HG02852 (cell line): ENCODE measurements at regions not wholly inside any gene's neighbourhood (a gene's known extent, or its start where the extent isn't known, plus 50 kb on each side); places are given as distances from the start of the nearest gene placed in this dataset.

Experiments used
- ATAC-seq: cut with Tn5 transposase; IDR thresholded peaks from one replicate; pipeline ENCODE4 v1.9.1; 2021; ENCODE audit warnings: mild to moderate bottlenecking, moderate library complexity; ENCODE audit not compliant: unreplicated experiment

DNA sequence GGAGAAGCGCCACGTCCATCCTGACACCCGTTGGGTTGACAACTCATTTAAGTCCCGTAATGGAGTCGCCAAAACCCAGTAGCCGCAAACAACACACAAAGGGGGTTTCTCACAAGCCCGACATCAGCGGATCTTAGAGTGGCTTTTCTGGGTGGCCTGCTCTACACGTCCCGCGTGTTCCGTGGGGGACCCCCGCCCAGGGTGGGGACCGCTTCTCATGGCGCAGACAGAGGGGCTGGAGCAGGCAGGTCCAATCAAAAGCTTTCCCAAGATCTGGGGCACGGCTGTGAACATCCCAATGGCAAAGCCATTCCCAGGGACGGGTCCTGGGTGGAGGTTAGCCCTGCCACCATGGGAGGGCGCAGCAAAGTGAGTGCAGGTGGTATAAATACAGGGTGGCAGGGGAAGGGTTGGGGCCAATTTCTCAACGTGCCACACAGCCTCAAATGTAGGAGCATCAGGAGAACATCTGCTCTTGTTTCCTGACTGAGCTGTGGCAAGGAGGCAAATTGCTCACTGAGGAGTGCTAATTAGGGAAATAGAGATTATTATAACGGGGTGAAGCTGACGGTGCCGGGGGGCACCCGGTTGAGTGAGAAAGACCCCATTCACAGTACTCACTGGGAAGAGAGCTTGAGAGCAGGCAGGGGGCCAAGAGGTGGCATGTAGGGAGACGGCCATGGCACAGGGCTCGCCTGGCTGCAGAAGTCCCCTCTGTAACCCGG is 1447.2 kb downstream of the TBC1D22A start:
- ATAC-seq = no peak

DNA sequence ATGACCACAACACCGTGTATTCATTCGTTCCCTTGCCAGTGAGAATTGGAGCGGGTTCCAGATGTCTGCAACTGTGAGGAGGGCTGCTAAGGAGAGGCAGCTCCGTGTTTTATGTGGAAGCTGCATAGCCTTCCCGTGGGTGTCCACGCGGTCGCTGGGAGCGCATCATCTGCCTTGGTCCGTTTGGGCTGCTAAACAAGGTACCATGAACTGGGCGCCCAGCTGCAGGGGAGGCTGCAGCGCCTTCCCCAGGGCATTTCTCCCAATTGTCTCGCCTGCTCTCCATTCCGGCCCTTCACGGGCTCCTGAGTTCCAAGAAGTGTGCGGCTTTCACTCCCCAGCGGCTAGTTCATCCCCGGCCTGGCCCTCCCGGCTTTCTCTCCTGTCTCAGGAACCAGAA is 1446.4 kb downstream of the TBC1D22A start:
- ATAC-seq = no peak

DNA sequence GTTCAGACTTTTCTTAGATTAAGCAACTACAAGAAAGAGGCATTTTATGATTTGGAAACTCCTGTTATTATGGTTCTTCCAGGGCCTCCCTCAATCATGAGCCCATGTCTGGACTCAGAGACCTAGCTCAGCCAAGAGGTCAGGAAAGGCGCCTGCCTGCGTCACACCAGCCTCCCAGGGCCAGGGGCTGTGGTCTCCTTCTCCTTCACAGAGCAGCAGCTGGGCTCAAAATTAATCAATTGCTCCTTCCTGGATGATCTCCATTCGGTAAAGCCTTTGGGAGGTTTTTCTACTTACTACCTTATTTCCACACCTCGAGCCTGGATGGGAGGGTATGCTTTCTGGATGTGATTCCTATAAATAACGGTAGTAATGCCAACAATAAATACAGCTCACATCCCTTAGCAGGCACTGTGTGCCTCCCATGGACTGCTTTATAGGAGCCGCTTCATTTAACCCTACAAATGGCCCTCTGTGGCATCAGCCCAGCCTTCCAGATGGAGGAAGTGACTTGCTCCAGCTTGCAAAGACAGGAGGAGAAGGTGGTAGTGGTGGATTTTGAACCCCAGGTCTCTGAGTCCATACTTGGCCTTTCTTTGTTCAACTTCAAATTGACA is 1445.6 kb downstream of the TBC1D22A start:
- ATAC-seq = no peak

DNA sequence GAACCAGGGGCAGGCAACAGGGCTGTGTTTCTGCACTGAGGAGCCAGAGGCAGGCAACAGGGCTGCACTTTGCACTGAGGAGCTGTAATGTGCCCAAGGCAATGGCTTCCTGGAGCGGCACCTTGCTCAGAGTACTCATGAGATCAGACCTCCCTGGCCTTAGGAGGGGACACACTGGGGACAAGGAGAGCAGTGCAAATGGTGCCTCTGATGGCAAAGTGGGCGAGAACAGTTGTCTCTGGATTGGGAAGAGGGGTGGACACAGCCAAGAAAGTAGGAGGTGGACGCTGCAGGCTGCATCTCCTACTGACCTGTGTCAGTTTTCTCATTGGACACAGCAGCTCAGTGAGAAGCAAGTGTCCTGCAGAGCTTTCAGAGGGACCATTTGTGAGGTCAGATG is 1443.3 kb downstream of the TBC1D22A start:
- no peak for ATAC-seq

DNA sequence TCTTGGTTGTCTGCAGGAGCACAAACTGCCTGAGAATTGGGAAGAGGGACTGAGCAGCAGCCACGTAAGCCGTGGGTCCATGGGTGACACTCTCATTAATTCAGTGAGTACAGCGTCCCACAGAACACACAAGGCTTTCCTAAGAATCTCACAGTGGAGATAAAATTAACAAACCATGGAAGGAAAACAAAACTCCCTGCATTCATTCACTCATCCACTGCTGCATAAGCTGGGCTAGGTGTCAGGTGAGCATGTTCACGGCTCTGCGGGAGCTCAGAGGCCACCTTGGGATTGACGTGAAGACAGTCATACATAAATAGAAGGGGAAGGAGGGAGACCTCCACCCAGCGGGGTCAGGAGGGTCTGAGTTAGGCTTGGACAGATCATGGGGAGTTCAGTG is 1442.7 kb downstream of the TBC1D22A start:
- ATAC-seq = no peak

DNA sequence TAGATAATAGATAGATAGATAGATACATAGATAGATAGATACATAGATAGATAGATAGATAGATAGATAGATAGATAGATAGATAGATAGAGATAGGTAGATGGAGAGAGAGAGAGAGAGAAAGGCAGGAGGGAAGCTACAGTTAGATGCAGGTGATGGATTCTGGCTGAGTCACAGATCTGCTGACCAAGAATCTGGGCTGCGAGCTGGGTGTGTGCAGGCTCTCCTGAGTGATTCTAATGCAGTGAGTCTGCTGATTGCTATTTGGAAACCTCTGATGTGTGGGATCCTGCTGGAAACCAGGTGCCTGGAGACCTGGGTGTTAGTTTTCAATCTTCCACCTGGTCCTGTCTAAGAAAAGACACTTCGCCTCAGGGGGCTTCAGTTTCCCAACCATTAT is 1441.8 kb downstream of the TBC1D22A start:
- no peak for ATAC-seq

DNA sequence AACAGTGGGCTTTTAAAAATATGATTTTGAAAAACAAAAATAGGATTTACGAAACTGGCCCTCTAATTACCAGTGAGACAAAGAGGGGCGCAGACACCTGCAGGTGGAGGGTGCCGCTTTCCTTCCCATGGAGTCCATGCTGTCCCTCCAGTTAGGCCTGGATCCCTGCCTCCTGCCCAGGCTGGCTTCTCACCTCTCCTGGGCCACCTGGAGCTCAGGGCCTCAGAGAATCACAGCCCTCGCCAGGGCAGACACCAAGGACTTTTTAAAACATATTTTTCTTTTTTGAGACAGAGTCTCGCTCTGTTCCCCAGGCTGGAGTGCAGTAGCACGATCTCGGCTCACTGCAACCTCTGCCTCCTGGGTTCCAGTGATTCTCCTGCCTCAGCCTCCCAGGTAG is 1437.2 kb downstream of the TBC1D22A start:
- no peak for ATAC-seq

DNA sequence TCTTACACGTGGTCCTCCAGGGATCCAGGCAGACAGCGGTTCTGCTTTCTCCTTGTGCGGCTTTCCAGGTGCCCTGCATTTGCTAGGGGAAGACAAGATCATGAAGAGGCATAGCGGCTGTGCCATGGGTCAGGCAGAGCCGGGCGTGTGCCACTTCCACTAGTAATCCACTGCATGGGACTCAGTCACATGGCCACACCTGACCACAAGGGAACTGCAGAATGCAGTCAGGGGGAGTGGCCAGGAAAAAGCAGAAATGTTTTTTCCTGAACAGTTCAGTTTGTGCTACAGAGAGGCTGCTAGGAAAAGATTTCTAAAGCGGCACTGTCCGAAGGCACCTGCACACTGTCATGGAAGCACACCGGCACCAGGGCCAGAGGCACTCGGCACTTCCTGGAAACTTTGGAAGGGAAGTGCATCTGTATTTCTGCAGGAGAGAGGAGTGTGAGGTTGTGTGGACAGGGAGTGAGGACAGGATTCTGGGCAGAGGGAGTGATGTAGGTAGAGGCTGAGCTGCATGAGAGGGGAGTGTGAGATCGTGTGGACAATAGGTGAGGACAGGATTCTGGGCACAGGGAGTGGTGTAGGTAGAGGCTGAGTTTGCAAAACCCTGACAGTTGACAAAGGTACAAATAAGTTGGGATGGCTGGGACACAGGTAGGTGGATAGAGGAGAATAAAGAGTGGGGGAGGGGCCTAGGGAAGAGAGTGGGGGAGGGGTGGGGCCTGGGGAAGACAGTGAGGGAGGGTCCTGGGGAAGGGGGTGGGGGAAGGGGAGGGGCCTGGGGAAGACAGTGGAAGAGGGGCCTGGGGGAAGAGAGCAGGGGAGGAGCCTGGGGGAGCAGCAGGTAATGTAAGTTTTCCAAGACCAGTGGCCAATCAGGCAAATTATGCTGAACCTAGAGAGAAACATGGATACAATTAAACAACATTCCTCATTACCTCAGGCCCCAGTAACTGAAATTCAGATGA is 1436.3 kb downstream of the TBC1D22A start:
- ATAC-seq = no peak

DNA sequence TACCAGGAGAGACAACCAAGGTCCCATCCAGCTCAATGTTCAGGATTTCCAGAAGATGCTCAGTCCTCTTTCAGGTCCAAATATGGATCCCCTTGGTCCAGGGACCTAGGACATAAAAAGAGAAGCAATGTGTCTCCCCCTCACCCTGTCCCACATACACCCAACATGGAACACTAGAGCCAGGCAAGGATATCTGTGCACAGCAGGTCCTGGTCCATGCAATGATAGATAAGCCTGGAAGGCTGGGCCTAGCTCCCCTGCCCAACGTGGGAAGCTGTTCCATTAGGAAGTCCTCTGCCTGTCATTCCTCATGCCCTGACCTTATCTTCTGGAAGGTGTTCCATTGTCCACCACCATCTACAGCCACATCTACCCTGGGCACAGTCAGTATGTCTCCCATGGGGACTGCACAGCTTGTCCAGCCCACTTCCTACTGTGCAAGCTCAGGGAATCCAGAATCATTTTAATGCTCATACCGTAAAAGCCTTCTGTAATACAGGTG is 1434.8 kb downstream of the TBC1D22A start:
- no peak for ATAC-seq

DNA sequence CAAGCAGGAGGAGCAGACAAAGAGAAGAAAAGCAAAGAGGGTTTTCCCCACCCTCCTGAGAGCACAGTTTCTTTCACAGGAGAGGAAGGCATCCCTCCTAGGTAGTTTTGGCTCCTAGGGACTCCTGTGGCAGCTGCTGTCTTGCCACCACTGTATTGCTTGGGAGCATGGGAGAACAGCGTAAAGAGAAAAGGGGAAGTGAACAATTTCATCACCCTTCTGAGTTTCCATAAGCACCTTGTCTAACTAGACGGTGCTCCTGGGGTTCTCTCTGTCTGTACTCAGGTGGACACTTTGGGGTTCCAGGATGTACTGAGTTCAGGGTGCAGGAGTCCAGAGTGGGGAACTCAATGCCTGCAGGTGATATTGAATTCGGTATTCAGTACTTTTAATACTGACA is 1430.5 kb downstream of the TBC1D22A start:
- ATAC-seq = no peak

DNA sequence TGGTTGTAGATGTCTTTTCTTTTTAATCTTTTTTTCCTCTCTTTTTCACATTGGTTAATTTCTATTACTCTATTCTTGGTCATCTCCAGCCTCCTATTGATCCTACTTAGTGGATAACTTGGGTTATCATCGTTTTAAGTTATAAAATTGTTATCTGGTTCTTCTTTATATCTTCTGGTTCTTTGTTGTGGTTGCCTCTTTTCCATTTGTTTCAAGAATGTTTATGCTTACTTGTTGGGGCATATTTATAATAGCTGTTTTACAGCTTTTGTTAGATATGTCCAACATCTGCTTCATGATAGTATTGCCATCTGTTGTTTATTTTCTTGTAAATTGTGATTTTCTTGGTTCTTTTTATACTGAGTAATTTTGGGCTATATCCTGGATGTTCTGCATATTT is 1429.6 kb downstream of the TBC1D22A start:
- no peak for ATAC-seq

DNA sequence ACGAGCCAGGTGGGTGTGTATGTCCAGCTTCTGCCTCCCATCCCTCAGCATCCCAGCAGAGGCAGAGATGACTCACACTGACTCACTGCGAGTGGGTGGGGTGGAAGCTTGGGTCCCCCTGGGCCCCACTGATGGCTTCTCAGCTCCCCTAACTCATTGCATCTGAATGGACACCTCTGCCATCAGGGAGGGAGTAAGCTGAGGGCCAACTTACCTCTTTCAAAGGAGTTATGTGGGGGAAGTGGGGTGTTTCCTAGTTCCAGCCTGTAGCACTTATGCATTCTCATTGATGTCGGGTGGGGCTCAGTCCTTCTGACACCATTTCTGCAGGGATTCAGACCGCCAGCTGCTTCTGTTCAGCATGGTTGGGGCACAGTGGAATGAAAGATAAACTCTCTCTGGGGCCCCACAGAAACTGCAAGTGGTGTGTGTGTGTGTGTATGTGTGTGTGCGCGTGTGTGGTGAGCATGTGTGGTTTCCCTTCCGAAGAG is 1425.8 kb downstream of the TBC1D22A start:
- ATAC-seq = no peak

DNA sequence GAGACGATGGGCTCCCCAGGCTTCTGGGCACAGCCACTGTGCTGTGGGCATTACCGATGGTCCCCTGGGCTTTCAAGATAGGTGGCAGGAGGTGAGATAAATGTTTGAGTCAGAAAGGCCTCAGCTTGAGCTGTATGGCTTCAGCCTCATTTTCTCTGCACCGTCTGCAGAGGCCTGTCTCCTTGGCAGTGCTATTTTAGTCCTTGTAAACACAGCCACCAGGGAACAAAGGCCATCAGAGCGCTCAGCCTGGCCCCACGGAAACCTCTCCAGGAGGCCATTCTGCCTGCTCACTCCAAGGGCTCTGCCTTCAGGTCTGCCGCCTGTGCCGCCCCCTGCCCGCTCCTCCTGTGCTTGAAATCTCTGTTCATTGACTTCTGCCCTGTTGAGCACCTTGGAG is 1424.9 kb downstream of the TBC1D22A start:
- no peak for ATAC-seq

DNA sequence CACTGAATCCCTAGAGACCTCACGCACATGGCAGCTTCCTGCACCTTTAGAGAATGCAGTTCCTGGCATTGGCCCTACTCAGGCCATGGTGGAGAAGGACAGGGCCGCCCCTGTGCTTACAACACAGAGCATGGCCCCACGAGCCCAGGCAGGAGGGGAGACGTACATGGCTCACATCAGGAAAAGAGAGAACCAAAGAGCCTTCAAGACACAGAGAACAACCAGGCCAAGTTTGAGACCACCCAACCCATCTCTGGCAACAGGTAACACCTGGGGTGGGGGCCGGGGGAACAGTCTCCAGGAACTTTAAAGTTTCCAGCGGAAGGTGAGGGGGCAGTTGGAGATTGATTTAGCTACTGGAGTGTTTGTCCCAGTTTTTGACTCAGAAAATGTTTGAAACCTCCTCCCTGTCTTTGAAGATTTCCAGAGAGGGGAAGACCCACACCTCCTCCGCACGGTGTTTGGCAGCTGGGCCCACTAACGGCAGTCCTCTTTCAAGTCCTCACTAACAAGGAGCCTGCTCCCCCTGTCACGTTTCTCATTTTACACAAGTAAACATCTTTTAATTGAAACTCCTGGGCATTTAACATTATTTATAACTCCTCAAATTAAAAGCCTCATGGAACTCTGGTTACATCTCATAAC is 1423.8 kb downstream of the TBC1D22A start:
- ATAC-seq = no peak

DNA sequence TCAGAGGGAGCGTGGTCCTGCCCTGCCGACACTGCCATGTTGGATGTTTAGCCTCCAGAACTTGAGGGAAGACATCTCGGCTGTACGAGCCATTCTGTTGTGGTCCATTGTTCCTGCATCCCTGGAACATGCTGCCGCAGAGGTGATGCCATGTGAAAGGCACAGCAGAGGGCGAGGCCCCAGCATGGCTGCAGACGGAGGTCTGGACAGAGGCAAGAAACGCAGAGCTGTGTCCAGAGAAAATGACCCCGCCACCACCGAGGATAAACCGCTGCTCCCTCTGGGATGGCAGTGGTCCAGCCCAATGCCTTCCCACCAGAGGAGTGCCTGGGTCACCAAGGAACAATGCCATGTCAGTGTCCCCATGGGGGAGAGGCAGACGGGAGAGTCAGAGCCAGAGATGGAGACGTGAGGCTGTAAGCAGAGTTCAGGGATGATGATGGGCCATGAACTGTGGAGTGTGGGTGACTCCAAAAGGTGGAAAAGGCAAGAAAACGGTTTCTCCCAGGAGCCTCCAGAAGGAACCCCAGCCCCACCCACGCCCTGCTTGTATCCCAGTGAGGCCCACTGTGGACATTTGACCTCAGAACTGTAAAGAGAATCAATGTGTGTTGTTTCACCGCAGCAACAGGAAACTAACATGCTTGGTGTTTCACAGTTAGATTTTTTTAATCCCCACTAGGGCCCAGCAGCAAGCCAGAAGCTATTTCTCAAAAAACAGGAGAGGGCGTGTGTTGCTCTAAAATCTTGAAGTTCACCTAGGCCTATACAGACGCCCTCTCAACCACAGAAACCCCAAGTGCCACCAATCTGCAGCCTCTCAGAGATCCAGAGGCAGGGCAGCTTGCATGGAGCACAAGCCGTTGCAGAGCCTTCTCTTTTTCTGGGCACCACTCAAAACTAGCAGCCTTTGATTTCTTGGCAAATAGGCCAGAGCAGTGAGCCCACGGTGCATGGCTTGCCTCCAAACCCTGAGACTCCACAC is 1422.9 kb downstream of the TBC1D22A start:
- ATAC-seq = no peak

DNA sequence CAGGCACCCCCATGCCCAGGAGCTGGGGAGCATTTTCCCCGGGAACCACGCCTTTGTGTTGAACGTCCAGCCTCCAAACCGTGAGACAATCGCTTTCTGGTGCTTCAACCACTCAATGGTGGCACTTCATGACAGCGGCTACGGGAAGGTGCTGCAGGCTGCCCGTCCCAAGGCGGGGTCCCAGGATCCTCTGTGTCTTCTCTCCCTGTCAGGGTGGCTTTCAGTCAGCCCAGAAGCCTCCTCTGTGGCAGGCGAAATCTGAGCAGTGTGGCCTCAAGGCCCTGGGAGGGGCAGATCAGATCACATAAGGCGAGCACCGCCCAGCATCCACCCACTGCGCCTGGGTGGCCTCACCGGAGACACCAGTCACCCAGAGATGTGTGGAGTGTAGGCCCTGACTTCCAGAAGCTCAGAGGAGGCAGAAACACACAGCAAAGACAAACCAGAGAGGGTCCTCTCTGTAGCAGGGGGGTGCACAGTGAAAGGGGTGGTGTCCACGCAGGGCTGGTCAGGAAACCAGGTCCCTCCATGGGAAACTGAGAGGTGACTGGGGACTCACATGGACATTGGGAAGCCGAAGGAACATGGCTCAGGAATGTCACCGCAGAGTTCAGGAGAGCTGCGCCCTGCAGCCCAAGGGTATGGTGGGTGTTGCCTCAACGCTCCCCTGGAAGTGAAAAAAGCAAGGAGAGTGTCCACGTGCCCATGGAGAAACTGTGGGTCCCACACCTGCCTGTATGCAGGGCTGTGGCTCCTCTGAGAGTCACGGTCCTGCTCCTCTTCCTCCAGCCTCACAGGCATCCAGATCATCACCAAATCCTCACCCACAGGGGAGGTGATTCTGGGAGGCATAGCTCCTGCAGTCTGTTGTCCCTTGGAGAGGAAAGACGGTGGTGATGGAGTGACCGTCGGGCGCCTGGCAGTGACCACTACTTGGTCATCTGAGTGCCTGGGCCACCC is 1420.7 kb downstream of the TBC1D22A start:
- no peak for ATAC-seq

DNA sequence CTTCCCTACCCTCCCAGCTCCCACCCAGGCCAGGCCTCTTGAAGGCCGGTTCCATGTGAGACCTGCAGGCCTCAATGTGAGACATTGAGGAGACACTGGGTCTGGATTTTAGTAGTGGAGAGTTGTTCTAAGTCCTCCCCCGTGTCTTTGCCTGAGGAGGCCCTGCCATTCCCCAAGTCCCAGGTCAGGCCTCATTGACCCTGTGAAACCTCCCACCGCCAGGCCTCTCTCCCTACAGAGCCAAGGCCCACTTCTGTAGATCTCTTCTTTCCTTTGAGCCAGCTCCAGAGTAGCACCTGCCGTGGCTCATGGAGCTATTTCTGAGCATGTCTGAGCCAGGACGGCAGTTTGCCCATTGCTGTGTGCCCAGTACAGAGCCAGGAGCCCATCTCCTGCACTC is 1419.6 kb downstream of the TBC1D22A start:
- ATAC-seq = no peak

DNA sequence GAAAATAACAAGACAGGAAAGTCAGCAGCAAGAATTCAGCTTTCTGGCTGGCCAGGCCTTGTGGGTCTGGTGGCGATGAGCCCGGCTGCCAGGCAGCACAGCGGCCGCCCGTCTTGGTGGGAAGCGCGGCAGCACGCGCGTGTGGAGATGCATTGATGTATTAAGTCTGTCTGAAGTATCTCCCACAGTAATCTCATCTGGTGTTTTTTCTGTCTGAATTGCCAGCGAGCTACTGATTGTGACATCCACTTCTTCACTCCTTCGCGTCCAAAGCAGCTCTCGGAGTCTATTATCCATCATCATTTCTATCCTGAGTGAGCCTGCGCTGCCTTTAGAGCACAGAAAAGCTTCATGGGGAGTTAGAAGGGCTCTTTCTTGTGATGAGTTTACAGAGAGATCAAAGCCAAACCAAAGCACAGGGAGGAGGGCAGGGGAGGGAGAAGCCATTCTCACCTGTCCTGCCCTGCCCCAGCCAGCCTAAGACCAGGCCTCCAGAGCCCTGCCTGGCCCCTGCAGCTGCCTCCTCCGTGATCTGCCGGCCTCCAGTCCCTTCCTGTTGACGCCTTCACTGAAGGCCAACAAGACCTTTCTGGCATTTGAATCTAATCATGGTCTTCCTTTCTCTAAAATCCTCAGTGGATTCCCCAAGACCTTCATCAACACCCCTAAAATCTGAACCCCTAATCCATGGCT is 1419.0 kb downstream of the TBC1D22A start:
- ATAC-seq = no peak
